ENCODE measurements at regions not wholly inside any gene's neighbourhood (a gene's known extent, or its start where the extent isn't known, plus 50 kb on each side); places are given as distances from the start of the nearest gene placed in this dataset.

DNA sequence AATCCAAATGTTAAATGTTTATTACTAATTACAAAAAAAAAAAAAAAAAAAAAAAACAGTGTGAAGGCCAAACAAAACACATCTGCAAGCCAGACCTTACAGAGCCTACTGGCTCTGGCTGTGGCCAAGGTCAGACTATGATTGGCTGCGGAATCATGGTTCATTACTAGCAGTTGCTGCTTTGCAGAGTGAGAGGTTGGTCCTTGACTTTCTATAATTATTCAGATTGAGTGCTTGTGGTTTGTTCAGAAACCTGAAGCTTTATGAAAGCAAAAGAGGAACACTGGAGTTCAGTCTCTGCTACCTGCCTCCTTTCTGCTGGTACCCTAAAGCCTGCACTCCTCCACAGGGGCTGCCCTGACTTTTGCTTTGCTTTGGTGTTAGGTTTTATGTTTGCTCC, 550.9 kb downstream of the BCL11B start (continued):
- TF ChIP-seq, protein P1, sequence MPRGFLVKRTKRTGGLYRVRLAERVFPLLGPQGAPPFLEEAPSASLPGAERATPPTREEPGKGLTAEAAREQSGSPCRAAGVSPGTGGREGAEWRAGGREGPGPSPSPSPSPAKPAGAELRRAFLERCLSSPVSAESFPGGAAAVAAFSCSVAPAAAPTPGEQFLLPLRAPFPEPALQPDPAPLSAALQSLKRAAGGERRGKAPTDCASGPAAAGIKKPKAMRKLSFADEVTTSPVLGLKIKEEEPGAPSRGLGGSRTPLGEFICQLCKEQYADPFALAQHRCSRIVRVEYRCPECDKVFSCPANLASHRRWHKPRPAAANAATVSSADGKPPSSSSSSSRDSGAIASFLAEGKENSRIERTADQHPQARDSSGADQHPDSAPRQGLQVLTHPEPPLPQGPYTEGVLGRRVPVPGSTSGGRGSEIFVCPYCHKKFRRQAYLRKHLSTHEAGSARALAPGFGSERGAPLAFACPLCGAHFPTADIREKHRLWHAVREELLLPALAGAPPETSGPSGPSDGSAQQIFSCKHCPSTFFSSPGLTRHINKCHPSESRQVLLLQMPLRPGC (tag by site-specific recombination; IDR thresholded peaks at IDR 0.05), result no peak
- TF ChIP-seq ZNF629 (tag by site-specific recombination; IDR thresholded peaks at IDR 0.05) (no peak), ZBTB1 (tag by site-specific recombination; IDR thresholded peaks at IDR 0.05) (no peak)
- TF ChIP-seq, protein P2, sequence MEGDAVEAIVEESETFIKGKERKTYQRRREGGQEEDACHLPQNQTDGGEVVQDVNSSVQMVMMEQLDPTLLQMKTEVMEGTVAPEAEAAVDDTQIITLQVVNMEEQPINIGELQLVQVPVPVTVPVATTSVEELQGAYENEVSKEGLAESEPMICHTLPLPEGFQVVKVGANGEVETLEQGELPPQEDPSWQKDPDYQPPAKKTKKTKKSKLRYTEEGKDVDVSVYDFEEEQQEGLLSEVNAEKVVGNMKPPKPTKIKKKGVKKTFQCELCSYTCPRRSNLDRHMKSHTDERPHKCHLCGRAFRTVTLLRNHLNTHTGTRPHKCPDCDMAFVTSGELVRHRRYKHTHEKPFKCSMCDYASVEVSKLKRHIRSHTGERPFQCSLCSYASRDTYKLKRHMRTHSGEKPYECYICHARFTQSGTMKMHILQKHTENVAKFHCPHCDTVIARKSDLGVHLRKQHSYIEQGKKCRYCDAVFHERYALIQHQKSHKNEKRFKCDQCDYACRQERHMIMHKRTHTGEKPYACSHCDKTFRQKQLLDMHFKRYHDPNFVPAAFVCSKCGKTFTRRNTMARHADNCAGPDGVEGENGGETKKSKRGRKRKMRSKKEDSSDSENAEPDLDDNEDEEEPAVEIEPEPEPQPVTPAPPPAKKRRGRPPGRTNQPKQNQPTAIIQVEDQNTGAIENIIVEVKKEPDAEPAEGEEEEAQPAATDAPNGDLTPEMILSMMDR (tag by site-specific recombination; IDR thresholded peaks at IDR 0.05), result no peak

DNA sequence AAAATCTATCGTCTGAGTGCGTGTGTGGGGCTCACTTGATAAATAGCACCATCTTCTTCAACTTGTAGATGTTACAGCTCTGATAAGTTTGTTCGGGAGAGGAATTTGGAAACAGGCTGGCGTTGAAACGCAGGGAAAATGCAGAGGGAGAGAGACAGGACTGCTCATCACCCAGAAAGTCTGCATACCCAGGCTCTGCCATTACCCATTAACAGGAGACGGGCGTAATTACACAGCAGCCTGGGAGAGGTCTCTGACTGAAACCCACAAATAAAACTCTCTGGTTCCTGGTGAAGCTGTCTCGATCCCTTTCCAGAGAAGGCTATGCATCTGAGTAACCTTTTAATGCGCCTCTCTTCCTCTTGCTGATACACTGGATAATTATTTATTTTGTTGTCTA, 547.3 kb downstream of the BCL11B start:
- H3K4me1 ChIP-seq (ENCODE audit: control insufficient read depth, insufficient read depth, low read length), result no peaks in the 10 kb centered on the region
- H3K27ac ChIP-seq (ENCODE audit: extremely low read depth, low read depth, low read length), result no peak overlapping the region
- ChIA-PET CTCF (no interaction called here), POLR2A (no interaction called here)
- no peak overlapping the region for H3K4me3 ChIP-seq (ENCODE audit: low read depth, low read length)
- H3K36me3 ChIP-seq (ENCODE audit: control insufficient read depth in 2 of 2, insufficient read depth in 1 of 2, low read length in 2 of 2), result no peaks in the 10 kb centered on the region
- H3K9me3 ChIP-seq (ENCODE audit: control insufficient read depth, insufficient read depth, low read depth, low read length), result no peaks in the 10 kb centered on the region
- TF ChIP-seq ZSCAN23 (tag by site-specific recombination; IDR thresholded peaks at IDR 0.05) (no peak), ZFP3 (tag by site-specific recombination; IDR thresholded peaks at IDR 0.05; ENCODE audit: low read depth) (no peak), ZBTB21 (tag by site-specific recombination; IDR thresholded peaks at IDR 0.05) (no peak), ZNF521 (tag by site-specific recombination; IDR thresholded peaks at IDR 0.05) (no peak)
- TF ChIP-seq, protein P3, sequence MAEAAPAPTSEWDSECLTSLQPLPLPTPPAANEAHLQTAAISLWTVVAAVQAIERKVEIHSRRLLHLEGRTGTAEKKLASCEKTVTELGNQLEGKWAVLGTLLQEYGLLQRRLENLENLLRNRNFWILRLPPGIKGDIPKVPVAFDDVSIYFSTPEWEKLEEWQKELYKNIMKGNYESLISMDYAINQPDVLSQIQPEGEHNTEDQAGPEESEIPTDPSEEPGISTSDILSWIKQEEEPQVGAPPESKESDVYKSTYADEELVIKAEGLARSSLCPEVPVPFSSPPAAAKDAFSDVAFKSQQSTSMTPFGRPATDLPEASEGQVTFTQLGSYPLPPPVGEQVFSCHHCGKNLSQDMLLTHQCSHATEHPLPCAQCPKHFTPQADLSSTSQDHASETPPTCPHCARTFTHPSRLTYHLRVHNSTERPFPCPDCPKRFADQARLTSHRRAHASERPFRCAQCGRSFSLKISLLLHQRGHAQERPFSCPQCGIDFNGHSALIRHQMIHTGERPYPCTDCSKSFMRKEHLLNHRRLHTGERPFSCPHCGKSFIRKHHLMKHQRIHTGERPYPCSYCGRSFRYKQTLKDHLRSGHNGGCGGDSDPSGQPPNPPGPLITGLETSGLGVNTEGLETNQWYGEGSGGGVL (tag by site-specific recombination; IDR thresholded peaks at IDR 0.05), result no peak
- TF ChIP-seq, protein P4, sequence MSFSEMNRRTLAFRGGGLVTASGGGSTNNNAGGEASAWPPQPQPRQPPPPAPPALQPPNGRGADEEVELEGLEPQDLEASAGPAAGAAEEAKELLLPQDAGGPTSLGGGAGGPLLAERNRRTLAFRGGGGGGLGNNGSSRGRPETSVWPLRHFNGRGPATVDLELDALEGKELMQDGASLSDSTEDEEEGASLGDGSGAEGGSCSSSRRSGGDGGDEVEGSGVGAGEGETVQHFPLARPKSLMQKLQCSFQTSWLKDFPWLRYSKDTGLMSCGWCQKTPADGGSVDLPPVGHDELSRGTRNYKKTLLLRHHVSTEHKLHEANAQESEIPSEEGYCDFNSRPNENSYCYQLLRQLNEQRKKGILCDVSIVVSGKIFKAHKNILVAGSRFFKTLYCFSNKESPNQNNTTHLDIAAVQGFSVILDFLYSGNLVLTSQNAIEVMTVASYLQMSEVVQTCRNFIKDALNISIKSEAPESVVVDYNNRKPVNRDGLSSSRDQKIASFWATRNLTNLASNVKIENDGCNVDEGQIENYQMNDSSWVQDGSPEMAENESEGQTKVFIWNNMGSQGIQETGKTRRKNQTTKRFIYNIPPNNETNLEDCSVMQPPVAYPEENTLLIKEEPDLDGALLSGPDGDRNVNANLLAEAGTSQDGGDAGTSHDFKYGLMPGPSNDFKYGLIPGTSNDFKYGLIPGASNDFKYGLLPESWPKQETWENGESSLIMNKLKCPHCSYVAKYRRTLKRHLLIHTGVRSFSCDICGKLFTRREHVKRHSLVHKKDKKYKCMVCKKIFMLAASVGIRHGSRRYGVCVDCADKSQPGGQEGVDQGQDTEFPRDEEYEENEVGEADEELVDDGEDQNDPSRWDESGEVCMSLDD (tag by site-specific recombination; IDR thresholded peaks at IDR 0.05), result no peak

DNA sequence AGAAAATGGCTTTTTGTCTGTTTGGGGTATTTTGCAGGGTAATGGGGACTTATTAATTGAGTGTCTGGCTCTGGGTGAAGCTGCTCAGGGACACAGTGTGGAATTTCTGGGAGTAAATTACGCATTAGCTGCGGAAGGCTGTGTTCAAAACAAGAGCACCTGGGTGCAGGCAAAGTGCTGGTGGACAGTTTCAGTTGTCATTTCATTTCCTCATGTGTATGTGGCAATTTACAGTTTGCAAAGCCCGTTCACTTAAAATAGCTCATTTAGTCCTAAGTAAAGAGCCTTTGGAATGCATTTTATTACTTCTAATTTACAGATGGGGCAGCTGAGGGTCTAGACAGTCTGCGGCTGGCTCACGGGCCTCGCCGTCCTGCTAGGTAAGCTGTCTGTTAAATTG, 546.8 kb downstream of the BCL11B start:
- no peak overlapping the region for H3K27ac ChIP-seq (ENCODE audit: extremely low read depth, low read depth, low read length)
- CTCF ChIA-PET, result no interaction called here
- H3K36me3 ChIP-seq (ENCODE audit: control insufficient read depth in 2 of 2, insufficient read depth in 1 of 2, low read length in 2 of 2), result no peaks in the 10 kb centered on the region
- POLR2A ChIA-PET, result no interaction called here
- H3K4me1 ChIP-seq (ENCODE audit: control insufficient read depth, insufficient read depth, low read length), result no peaks in the 10 kb centered on the region
- H3K9me3 ChIP-seq (ENCODE audit: control insufficient read depth, insufficient read depth, low read depth, low read length), result no peaks in the 10 kb centered on the region
- H3K4me3 ChIP-seq (ENCODE audit: low read depth, low read length), result no peak overlapping the region
- no peak for TF ChIP-seq ZFP37 (tag by site-specific recombination; IDR thresholded peaks at IDR 0.05)
- TF ChIP-seq, protein P5, sequence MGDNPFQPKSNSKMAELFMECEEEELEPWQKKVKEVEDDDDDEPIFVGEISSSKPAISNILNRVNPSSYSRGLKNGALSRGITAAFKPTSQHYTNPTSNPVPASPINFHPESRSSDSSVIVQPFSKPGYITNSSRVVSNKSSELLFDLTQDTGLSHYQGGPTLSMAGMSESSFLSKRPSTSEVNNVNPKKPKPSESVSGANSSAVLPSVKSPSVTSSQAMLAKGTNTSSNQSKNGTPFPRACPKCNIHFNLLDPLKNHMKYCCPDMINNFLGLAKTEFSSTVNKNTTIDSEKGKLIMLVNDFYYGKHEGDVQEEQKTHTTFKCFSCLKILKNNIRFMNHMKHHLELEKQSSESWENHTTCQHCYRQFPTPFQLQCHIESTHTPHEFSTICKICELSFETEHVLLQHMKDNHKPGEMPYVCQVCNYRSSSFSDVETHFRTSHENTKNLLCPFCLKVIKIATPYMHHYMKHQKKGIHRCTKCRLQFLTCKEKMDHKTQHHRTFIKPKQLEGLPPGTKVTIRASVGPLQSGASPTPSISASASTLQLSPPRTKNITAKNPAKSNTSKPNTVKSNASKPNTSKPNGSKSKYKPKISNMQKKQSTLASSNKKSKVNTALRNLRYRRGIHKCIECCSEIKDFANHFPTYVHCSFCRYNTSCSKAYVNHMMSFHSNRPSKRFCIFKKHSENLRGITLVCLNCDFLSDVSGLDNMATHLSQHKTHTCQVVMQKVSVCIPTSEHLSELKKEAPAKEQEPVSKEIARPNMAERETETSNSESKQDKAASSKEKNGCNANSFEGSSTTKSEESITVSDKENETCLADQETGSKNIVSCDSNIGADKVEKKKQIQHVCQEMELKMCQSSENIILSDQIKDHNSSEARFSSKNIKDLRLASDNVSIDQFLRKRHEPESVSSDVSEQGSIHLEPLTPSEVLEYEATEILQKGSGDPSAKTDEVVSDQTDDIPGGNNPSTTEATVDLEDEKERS (tag by site-specific recombination; IDR thresholded peaks at IDR 0.05), result no peak
- no peak for TF ChIP-seq ZNF600 (tag by site-specific recombination; IDR thresholded peaks at IDR 0.05)
- TF ChIP-seq, protein P3 (tag by site-specific recombination; IDR thresholded peaks at IDR 0.05), result no peak
- TF ChIP-seq, protein P6, sequence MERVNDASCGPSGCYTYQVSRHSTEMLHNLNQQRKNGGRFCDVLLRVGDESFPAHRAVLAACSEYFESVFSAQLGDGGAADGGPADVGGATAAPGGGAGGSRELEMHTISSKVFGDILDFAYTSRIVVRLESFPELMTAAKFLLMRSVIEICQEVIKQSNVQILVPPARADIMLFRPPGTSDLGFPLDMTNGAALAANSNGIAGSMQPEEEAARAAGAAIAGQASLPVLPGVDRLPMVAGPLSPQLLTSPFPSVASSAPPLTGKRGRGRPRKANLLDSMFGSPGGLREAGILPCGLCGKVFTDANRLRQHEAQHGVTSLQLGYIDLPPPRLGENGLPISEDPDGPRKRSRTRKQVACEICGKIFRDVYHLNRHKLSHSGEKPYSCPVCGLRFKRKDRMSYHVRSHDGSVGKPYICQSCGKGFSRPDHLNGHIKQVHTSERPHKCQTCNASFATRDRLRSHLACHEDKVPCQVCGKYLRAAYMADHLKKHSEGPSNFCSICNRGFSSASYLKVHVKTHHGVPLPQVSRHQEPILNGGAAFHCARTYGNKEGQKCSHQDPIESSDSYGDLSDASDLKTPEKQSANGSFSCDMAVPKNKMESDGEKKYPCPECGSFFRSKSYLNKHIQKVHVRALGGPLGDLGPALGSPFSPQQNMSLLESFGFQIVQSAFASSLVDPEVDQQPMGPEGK (tag by site-specific recombination; IDR thresholded peaks at IDR 0.05), result no peak
- no peak for TF ChIP-seq ZNF76 (tag by site-specific recombination; IDR thresholded peaks at IDR 0.05; ENCODE audit: borderline replicate concordance, low read depth)
- no peak for TF ChIP-seq ZNF610 (tag by site-specific recombination; IDR thresholded peaks at IDR 0.05; ENCODE audit: borderline replicate concordance)
- TF ChIP-seq ZNF621 (tag by site-specific recombination; IDR thresholded peaks at IDR 0.05), result no peak
- TF ChIP-seq ZNF544 (tag by site-specific recombination; IDR thresholded peaks at IDR 0.05), result no peak
